Inflammatory macrophage treated with lipopolysaccharide for 4 hours (primary cell): ENCODE measurements at regions not wholly inside any gene's neighbourhood (a gene's known extent, or its start where the extent isn't known, plus 50 kb on each side); places are given as distances from the start of the nearest gene placed in this dataset.

Experiments used
- DNase-seq: peaks from one replicate; pipeline ENCODE4 v3.0.0-alpha.2; 2020

DNA sequence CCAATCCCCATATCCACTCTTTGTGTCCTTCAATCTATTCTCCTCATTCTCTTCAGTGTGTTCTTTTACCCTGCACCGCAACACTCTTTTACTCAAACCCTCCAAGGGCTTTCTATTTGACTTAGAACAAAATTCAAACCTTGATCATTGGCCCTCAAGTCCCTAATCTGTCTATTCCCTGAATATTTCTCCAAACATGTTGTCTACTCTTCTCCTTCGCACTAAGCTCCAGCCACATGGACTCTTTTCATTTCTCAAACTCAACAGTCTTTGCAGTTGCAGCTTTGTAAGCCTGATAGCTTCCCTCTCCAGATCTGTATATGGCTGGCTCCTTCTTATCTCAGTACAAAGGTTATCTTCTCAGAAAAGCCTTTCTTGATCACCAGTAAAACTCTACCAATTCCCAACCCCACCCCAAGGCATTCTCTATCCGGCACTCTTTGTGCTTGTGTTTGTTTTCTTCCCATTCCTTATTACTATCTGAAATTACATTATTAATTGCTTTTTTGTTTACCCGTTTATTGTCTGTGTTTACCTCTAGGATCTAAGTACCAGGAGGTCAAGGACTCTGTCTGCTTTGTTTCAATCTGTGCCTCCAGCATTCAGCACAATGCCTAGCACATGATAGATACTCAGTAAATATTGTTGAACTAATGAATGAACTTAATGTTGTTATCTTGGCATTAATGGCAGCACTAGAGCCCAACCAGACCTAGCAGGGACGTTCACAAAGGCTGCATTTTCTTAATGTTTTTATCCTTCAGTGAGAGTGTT lies 147.4 kb downstream of the BBOX1 start:
- no peak for DNase-seq

DNA sequence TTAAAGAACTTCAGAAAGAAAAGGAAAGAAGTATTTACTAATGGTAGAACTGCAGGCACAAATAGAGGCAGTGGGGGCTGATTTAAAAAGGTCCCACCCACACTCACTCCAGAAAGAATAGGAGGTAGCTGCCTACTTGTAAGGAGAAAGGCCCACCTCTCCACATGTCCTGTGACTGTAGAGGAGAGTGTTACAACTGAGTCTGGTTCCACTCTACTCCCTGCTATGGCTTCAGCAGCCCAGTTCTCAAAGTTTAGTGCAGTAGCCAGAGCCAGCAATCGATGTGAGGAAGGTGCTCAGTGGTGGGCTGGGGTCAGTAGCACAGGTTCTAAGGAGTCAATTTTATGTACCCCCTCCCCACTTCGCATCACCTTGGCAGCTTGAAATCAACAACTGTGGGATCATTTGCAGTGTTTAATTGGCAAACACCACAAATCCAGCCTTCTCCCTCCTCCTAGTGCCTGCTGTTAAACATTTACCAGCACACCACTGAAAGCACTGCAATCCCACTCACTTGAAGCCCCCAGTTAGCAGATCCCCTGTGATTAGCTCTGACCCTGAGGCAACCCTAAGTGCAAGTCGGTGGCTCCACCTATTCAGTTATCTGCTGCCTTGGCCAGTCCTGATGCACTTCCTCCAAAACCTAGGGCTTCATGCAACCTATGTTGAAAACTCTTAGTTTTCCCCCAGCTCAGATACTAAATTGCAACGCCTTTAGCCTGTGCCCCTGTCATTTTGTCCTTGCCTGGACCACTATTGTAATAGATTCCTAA lies 146.6 kb downstream of the BBOX1 start:
- DNase-seq: no peak

DNA sequence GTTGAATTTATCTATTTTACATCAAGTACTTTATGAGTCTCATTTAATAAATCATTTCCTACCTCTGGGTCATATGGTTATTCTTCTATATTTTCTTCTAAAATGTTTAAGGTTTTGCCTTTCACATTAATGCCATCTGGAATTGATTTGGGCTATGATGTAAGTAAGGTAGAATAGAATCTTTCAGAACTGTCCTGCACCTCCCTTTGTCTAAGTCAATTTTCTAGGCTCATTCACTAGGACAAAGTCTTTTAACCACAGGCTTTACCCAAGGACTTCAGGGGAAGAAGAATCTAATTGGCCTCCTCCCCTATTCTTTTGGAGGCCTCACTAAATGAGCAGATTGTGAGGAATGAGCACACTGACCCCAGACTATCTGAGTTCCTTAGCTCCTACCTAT lies 146.0 kb downstream of the BBOX1 start:
- no peak for DNase-seq

DNA sequence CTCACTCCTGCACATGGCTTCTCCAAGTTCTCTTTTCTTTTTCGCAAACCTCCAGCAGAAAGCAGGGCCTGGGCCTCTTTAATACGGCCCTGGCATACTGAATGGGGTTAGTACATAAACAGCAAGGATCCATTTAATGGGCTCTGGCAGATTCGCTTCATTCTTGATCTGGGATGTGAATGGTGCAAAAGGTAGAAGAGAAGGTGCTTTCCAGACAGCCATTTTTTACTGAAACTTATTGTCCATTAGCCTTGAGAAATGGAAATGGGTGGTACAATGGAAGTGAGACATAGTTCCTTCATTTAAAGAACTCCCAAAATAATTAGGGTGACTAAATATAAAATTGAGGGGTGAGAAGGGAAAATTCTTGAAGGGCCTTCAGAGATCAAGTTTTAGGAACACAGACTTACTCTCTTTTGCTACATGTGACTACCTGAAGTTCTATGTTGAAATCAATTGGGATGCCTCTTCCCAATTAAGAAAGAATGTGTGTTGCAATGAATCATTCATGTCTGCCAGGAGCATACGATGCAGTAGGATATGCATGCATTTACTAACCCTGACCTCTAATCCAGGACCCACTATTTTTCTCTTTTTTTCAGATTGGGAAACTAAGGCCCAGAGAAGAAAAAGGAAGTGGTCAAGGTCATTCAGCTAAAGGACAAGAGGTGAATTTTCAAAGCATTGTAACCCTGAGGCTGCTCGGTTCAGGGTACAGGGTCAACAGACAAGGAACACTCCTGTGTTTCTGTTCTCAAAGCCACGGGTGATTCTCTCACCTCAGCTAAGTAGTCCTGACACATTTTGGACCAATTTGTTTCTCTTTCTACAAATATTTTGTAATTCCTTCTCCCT lies 144.1 kb downstream of the BBOX1 start:
- no peak for DNase-seq

DNA sequence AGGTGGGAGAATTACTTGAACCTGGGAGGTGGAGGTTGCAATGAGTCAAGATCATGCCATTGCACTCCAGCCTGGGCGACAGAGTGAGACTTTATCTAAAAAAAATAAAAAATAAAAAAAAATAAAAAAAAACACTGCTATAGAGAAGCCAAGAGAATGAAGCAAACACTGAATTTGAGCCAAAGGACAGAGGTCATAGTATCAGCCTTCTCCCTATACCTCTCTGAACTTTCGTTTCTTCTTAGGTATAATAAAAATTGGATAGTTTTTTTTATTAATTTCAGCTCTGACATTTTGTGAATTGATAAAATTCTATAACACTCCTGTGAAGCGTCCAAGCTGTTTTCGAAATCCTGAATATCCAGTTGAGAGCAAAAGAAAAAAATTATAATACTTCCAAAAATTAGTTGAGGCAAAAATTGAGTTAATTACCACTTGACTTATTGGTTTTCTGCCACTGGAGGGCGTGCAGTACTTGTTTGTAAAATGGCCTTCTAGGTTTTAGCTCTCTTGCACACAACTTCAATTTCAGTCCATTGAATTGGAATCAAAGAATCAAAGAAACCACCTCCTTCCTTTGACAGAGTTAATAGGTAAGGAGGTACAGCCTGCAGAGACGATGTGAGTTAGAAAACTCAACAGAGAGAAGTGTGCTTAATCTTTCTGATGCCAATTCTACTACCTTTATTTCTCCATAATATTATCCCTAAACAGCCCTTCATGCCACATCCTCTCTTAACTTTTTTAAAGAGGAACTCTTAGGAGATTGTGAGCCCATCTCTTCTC lies 143.2 kb downstream of the BBOX1 start:
- peak; percentile 47 for DNase-seq

DNA sequence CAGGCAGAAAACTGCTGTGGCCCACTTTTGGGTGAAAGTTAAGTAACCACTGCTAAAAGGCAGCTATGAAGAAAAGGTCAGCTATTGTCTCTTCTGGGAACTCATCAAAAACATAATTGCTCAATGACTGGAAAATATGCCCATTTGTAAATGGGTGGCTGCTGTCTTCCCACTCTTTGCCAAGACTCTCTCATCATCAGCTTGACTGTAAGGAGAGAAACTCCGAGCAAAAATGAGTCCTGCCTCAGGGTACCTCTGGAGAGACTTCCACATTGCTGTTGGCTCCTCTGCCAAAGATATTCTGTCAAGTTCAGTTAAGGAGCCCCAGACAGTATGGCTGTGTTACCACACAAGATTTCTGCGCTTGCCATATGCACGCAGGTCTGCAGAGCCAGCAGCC lies 138.7 kb downstream of the BBOX1 start:
- DNase-seq: no peak

DNA sequence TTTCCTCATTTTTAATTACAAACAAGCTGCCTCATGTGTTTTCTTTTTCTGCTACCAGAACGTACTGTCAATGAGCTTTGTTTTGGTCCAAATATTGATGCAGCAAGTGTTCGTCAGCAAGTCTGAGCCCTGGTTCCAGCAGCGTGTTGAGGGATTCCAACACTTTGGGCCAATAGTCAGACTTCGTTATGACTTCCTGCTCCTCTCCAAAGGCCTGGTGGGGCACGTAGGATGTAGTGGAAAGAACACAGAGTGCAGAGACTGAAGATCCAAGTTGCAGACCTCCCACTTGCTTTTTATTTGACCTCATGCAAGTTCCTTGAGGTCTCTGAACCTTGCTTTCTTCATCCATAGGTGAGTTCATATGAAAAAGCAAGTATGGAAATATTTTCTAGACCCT lies 138.2 kb downstream of the BBOX1 start:
- DNase-seq: no peak
